DMS79 (cell line): ENCODE measurements at regions not wholly inside any gene's neighbourhood (a gene's known extent, or its start where the extent isn't known, plus 50 kb on each side); places are given as distances from the start of the nearest gene placed in this dataset.
"Not testable (repeated sequence)": the region's sequence is repeated elsewhere in the genome, so short reads cannot be mapped to it uniquely, and the experiment has no call there.

Source experiments
- DNase-seq: peaks from one replicate; lab custom pipeline; 2025; lab: John Stamatoyannopoulos, UW

DNA sequence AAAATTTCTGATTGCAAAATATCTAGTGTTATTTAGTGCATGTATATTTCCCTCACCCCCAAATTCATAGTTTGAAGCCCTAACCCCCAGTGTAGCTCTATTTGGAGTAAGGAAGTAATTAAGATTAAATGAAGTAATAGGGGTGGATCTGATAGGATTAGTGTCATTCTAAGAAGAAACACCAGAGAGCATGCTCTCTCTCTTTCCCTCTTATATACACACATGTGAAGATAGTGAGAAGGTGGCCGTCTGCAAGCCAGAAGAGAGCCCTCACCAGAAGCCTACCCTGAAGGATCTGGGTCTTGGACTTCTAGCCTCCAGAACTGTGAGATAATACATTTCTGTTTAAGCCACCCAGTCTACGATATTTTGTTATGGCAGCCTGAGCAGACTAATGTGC lies 120.3 kb downstream of the TMEM30B start:
- DNase-seq, result no peak

DNA sequence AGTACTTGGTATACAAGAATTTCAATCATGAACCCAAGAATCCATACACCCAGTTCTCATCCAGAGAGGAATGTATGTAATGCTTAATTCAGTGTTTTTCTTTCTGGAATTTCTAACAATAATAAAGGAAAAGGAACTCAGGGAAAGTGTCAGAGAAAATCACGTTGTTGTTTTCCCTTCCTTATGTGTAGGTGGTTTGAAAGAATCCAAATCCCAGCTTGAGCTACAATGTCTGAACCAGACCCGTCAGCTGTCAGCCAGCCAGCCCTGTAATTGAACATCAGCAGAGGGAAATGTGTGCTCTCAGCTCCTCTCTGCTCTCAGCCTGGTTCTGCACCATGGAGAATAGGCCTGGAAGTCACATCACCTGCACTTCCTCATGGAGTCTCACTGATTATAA lies 126.5 kb downstream of the TMEM30B start:
- DNase-seq, result no peak

DNA sequence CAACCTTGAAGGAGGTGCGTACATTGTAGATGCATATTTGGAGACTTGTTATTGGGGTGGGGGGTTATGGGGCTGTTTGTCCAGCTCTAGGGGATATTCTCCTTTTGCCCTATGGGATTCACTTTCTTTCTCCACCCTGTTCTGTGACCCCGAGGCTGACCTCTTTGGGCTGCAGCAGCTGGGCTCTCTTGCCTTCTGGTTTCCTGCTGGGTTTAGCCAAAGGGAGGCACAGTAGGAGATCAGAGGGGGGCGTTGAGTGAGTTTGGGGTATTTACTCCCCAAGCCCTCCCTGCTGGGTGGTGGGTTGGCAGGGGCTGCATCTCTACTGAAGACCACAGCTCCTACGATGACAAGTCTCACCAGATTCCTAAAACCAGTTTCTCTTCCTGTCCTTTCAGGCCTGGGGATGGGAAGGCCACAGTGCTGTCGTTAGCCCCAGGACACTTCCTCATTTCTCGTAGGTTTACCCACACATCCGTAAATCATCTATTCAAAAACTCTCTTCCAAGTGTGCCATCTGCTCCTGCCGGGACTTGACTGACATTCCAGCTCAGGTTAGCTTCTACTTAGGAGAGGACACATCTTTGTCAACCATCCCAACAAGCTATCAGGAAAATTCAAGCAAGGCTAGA lies 127.1 kb downstream of the TMEM30B start:
- no peak for DNase-seq

DNA sequence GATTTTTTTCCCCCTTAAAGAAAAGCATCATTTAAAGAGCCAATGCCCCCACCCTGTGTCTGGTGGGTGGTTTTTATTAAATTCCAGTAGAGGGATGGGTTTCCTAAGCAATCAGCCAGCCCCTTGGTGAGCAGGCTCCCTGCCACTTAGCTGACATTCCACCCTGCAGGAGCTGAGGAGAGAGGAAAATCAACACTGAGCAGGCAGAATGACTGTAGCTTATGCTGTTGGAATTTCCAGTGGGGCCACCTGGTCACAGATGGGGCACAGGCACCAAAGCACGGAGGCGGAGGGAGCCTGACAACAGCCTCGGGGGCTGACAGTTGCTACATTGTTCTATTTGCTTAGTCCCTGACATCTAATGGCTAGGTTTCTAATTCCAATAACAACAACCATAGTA lies 127.7 kb downstream of the TMEM30B start:
- DNase-seq, result no peak

DNA sequence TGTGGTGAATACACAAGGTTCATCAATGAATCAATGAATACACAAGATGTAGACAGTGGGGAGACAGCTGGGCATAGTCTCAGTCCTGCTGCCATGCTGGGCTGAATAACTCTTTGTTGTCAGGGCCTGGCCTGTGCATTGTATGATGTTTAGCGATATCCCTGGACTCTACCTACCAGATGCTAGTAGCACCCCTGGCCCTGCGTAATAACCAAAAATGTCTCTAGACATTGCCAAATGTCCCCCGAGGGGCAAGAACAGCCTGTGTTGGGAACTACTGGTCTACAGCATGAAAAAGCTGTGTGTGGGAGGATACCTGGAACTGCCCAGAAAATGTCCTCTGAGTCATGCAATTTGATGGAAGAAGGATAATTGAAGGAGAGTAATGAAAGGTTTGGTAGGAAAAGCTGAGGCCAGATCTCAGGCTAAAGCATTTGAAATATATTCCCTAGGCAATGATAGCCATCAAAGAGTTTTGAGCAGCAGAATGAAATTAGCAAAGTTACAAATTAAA lies 128.2 kb downstream of the TMEM30B start:
- DNase-seq, result no peak

DNA sequence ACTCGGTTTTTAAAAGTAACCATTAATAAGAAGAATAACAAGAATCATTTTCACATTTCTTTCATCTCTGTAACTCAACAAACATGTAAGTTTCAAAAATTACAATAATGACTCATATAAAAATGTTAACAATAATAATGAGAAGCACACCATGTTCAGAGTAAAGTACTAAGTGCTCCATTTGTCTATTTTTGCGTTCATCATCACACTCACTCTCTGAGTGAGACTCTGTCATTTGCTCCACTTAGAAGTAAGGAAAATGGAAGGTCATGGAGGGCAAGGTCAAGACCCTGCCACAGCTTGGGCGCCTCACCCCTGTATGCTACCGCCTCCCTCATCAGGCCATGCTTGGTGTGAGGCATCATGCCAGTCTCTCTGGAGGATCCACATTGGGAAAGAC lies 129.9 kb downstream of the TMEM30B start:
- DNase-seq, result no peak

DNA sequence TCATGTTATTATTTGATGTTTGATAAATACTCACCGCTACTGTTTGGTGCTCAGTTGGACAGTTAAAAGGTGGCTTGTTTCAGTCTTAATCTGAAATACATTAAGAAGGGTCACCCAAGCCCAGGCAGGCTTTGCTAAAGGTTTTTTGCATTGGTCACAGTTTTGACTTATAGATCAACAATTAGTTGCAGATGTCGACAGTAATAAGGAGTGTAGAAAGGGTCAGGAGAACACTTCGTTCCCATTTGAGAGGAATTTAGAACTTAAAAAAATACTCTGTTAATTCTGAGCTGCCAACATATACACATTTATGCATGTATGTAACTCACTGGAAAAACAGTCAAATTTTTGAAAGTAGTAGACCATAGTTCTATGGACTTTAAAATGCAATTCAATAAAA lies 130.3 kb downstream of the TMEM30B start:
- no peak for DNase-seq

DNA sequence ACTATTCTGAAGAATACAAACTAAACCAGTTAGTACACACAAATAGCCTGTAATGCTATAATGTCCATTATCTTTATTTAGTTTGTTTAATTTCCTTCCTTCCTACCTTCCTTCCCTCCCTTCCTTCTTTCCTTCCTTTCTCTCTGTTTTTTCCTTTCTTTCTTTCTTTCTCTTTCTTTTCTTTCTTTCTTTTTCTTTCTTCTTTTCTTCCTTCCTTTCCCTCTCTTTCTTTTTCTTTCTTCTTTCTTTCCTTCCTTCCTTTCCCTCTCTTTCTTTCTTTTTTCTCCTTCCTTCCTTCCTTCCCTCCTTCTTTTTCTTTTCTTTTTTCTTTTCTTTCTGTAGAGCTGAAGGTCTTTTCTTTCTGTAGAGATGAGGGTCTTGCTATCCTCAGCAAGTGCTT lies 131.2 kb downstream of the TMEM30B start:
- DNase-seq, result no peak

DNA sequence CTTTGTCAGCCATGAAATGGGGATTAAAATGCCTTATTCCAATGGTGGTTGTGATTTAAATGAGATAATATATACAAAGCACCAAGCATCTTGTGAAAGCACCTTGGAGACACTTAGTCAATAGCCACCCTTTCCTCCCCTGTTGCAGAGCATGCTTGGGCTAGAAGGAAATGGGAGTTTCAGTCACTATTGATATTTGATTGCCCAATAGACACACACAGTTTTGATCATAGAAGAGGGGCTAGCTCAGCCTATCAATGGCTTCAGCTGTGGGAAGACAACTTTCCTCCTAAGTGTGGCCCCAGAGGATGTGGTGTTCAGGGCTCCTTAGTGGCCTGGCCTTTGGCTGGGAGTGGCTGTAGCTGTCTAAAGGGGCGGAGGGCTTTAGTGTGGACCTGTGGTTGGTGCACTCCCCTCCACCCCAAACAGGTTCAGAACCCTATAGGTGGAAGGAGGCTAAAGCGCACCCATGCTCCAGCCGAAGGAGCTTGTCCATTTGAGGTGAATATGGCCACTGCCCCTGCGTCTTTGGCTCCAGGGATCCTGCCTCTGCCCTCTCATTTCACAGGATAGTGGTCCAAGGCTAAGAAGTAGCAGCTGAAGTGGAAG lies 132.3 kb downstream of the TMEM30B start:
- DNase-seq, result no peak

DNA sequence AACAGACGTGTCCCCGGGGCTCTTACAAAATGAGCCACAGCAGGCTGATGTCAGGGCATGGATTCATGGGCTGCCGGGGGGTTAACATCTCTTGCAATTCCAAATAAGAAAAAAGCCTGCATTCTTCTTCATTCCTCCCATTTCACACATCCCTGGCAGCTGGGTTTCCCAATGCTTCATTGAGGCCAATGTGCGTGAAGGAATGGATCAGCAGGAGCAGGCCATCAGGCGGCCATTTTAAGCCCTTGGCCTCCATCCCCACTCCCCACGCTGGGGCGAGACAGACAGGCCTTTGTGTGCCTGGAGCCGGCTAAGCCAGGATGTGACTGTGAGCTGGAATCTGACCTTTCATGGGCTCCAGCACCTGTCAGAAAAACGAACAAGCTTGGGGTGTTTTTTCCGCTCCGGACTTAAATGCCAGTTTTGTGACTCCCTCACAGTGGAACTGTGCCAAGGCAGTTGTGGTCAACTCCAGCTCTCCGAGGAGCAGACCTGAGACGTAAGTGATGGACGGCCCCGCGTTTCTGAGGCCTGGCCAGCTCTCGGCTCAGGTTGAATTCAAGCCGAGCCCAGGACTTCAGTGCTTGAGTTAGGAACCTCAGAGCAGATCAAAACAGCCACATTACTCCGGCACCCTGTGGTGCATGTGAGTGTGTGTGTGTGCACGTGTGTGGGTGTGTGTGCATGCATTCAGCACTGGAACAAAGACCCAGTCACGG lies 133.1 kb downstream of the TMEM30B start:
- peak; percentile 63 for DNase-seq

DNA sequence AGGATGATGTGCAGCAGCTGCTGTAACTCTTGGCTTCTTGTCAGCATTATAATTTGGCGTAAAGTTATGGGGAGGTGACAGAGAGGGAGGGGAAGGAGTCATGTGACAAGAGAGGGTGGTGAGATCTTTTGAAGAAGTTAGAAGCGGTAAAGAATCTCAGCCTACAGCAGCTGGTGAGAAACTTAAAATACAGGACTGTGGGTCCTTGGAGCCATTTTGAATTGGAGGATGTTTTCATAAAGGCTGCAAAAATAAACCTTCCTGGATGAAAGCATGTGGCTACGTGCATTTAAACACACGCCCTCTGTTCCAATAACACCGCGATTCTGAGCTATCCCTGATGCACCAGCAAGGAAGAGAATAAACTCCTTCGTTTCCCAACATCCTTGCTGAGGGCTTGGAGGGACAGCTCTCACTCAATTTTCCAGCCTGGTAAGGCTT lies 133.7 kb downstream of the TMEM30B start:
- peak; percentile 47 for DNase-seq

DNA sequence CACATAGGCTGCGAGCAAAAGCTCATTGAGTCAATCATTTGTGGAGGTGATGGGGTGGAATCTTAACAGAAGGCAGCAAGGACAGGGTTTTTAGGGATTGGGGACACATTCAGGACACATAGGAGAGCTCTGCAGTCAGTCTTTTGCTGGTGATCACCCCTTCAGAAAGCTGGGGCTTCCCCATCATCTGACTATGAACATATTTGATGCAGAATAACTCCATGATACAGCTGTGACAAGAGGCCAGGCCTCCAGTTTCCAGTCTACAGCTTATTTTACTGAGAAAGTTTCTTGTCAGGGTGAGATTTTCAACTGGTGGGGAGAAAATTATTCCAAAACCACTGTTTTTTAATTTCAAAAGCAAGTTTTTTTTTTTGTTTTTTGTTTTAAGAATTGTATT lies 134.2 kb downstream of the TMEM30B start:
- no peak for DNase-seq

DNA sequence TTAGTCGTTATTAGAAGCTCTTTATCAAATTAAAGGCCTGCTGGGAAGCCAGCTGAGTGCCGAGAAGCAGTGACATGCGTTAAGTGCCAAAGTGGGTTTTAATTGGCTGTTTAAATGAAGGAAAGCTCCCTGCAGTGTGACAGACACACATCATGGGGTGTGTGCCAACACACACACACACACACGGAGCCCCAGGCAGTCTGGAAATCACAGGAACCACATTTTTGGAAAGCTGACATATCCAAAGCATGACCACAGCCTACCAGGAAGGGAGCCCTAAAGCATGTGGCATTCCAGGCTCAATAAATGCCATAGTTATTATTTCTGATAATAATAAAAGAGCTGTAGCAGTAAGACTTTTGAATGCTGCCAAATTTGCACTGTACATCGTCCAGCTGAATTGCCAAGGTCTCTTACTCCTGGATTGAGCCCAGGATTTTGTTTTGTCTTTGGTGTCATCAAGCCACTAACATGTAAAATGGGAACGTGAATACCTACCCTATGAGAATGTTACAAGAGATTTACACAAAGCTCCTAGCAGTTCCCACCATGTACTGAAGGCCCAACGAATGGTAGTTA lies 135.1 kb downstream of the TMEM30B start:
- no peak for DNase-seq

DNA sequence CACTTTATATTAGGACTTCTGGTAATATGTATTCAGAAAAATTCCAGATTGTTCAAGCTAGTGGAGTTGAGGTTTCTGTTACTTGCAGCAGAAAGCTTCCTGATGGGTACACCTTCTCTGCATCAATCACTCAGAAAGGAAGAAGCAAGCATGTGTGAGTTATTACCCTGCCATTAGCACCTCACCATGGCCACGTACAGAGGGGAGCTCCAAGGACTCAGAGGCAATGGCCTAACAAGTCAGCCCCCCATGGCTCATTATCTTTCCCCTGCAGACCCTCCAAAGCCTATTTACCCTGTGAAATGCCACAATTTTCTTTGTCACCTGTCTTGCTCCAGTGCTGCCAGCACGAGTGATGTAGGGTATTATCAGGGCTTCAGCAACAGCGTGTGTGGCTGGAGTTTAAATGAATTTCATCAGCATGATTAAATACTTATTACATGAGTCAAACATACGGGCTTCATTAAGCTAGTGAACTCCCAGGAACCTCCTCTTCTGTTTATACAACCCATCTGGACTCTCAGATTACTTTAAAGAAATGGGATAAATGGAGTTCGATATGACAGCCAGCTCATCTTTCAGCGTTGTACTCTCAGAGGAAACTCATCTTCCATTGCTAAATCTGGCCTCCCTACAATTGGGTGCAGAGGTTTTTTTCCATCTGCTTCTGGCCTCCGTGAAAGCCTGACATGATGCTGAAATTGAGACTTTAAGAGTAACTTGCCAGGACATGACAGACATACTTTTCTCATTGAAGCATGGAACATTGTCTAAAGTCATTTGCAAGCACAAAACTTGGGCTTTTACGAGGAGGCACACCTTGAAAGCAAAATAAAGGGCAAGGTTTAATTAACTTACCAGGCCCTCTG lies 135.9 kb downstream of the TMEM30B start:
- DNase-seq, result peak; percentile 94

DNA sequence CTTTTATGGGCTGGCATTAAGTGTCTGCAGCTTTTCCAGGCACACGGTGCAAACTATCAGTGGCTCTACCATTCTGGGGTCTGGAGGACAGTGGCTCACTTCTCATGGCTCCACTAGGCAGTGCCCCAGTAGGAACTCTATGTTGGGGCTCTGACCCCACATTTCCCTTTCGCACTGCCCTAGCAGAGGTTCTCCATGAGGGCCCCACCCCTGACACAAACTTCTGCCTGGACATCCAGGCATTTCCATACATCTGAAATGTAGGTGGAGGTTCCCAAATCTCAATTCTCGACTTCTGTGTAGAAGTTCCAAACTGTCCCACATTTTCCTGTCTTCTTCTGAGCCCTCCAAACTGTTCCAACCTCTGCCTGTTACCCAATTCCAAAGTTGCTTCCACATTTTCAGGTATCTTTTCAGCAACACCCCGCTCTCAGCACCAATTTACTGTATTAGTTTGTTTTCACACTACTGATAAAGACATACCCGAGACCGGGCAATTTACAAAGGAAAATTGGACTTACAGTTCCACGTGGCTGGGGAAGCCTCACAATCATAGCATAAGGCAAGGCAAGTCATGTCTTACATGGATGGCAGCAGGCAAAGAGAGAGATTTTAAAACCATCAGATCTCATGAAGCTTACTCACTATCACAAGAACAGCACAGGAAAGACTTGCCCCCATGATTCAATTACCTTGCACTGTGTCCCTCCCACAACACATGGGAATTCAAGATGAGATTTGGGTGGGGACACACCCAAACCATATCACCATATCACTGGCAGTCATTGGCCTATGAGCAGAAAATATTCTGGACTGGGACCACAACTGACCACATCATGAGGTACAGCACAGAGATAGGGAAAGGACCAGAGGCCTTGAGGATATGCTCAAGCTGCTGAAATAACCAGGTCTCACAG lies 136.8 kb downstream of the TMEM30B start:
- not testable (repeated sequence) for DNase-seq

DNA sequence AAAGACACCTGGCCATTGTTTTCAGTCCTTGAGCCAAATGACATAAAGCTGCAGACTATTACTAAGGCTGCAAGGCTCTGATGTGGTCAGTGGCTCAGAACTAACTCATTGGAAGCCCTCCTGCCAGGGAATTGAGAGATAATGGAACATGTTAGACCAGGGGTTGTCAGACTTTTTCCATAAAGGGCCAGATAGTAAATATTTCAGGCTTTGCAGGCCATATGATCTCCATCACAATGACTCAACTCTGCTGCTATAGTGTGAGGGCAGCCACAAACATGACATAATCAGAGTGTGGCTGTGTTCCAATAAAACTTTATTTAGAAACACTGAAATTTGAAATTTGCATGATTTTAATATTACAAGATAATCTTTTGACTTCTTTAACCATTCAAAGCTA lies 140.3 kb downstream of the TMEM30B start:
- no peak for DNase-seq

DNA sequence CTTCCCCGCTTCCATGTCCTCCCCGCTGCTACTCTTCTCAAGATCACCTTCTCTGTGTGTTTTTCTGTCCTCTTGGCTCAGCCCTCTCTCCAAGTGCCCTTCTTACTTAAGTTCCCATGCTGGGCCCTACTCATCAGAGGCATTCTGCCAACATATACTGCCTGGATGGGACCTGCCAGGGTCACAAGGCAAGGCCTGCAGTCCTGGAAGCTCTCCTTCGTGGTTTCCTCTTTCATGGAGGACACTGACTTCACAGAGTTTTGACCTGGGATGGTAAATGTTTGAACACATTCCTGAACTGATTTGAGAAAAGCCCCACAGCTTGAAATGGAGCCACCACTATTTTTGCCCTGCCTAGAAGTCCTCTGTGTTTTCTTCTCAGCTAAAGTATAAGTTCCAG lies 140.9 kb downstream of the TMEM30B start:
- DNase-seq, result no peak

DNA sequence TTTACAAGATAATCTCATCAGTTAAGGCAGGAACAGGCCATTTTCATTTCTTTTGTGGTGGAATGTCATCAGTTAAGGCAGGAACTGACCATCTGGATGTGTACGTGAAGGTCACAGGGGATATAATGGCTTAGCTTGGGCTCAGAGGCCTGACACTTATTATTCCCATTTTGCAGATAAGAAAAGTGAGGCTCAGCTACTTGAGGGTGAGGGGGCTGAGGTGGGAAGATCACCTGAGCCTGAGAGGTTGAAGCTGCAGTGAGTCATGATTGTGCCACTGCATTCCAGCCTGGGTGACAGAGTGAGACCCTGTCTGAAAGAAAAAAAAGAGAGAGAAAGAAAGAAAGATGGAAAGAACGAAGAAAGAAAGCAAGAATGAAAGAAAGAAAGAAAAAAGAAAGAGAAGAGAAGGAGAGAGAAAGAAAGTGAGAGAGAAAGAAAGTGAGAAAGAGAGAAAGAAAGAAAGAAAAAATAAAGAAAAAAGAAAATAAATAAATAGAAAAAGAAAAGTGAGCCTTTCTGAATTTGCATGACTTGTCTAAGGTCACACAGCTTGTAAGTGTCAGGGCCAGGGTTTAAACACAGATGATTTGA lies 142.0 kb downstream of the TMEM30B start:
- no peak for DNase-seq

DNA sequence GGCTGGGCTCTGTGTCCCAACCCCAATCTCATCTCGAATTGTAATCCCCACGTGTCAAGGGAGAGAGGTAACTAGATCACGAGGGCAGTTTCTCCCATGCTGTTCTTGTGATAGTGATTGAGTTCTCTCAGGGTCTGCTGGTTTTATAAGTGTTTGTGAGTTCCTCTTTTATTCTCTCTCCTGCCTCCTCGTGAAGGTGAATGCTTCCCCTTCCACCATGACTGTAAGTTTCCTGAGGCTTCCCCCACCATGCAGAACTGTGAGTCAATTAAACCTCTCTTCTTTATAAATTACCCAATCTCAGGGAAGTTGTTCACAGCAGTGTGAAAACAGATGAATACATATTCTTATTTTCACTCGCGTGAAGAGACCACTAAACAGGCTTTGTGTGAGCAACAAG lies 148.2 kb downstream of the TMEM30B start:
- no peak for DNase-seq

DNA sequence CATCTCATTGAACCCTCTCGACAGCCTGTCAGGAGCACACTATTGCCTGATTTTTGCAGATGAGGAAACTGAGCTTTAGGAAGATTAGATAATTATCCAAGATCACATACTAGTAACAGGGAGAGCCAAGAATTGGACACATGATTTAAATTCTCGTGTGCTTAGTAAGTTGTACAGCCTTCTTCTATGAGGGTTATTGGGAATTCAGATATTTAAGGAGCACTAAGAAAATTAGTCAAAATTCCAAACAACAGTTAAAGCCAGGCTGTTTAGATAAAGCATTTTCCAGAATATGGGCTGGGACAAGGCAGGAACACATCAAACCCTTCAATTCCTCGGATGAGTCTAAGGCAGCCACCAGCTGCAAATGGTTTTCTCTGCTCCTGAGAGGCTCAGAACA lies 148.8 kb downstream of the TMEM30B start:
- no peak for DNase-seq
